Gastroesophageal sphincter (tissue), 4 donors: ENCODE measurements at regions not wholly inside any gene's neighbourhood (a gene's known extent, or its start where the extent isn't known, plus 50 kb on each side); places are given as distances from the start of the nearest gene placed in this dataset.
"Not testable (repeated sequence)": the region's sequence is repeated elsewhere in the genome, so short reads cannot be mapped to it uniquely, and the experiment has no call there.

Source experiments
- ATAC-seq: fragments of 150-250 bp; one replicate; pipeline ENCODE4 v1.9.1; 2016; ENCODE audit warnings: mild to moderate bottlenecking, moderate library complexity
- H3K27ac ChIP-seq, 4 donors: fragments of 200-600 bp; sonication (generic) in 3 of 4; 1 replicate in 3 of 4; 2 replicates in 1 of 4; pipeline ENCODE4 v1.5.1; 2016 to 2019
- H3K27me3 ChIP-seq: fragments of 200-600 bp; sonication (generic); one replicate; pipeline ENCODE4 v1.5.1; 2019
- H3K36me3 ChIP-seq, 2 donors: fragments of 200-600 bp; sonication (generic); one replicate each; pipeline ENCODE4 v1.5.1; 2019; ENCODE audit warnings: control low read depth in 1 of 2
- H3K4me1 ChIP-seq, 3 donors: fragments of 200-600 bp; sonication (generic); 1 replicate in 2 of 3; 2 replicates in 1 of 3; pipeline ENCODE4 v1.5.1; 2016 to 2019; ENCODE audit warnings: control low read depth in 2 of 3
- H3K4me3 ChIP-seq, 2 donors: fragments of 200-600 bp; sonication (generic); one replicate each; pipeline ENCODE4 v1.5.1; 2019; ENCODE audit warnings: mild to moderate bottlenecking in 1 of 2, moderate library complexity in 1 of 2
- H3K9me3 ChIP-seq, 3 donors: fragments of 200-600 bp; sonication (generic); one replicate each; pipeline ENCODE4 v1.5.1; 2017 to 2019; ENCODE audit warnings: control low read depth in 2 of 3
- CTCF ChIP-seq, 4 experiments: fragments of 200-600 bp in 2 of 4; fragments of 450-650 bp in 2 of 4; sonication (generic) in 1 of 4; IDR thresholded peaks; one replicate each; pipeline ENCODE4 v1.5.1; 2017 to 2019; ENCODE audit warnings: antibody characterized with exemption in 4 of 4, mild to moderate bottlenecking in 2 of 4, moderate library complexity in 2 of 4
- EP300 ChIP-seq: sonication (generic); formaldehyde crosslinking; IDR thresholded peaks from one replicate; pipeline ENCODE4 v1.6.1; 2017; ENCODE audit warnings: antibody characterized with exemption, mild to moderate bottlenecking
- POLR2A ChIP-seq, 2 donors: fragments of 450-650 bp; IDR thresholded peaks; one replicate each; pipeline ENCODE4 v1.6.1; 2017; ENCODE audit warnings: antibody characterized with exemption in 2 of 2, mild to moderate bottlenecking in 2 of 2, moderate library complexity in 1 of 2
- POLR2AphosphoS5 ChIP-seq: sonication (generic); formaldehyde crosslinking; IDR thresholded peaks from one replicate; pipeline ENCODE4 v1.6.1; 2017; ENCODE audit warnings: antibody characterized with exemption
- WGBS, 2 donors: methylation state at CpG; one replicate each; pipeline ENCODE4 v1.1.5; 2018; ENCODE audit warnings: low coverage in 1 of 2; 5-methylcytosine and 5-hydroxymethylcytosine counted together

- WGBS, 2 donors = 100% methylated on average over 1 of the region's 1 CpG; no CpG with 5 or more reads in 1 of the 2 donors
- ATAC-seq = no peak
- H3K36me3 ChIP-seq = no peaks in the 10 kb centered on the region
Observed at GRCh38 chr2:107570876-107571275, 255.8 kb upstream of the RGPD4 start.

GRCh38 chr2:107572890-107573289 is 253.8 kb upstream of the RGPD4 start:
- not testable (repeated sequence) for ATAC-seq
- WGBS, 2 donors = 68 to 100% methylated on average over 1 to 5 of the region's 13 CpGs

More at GRCh38 chr2:107570876-107571275, 255.8 kb upstream of the RGPD4 start:
- TF ChIP-seq POLR2A (IDR thresholded peaks at IDR 0.05) = no peak
- no peak for TF ChIP-seq EP300
- TF ChIP-seq POLR2AphosphoS5 = no peak
- no peak for TF ChIP-seq CTCF (IDR thresholded peaks at IDR 0.05)
- H3K9me3 ChIP-seq = no peaks in the 10 kb centered on the region
- H3K4me1 ChIP-seq = no peaks in the 10 kb centered on the region
- no peaks in the 10 kb centered on the region for H3K27me3 ChIP-seq
- no peak overlapping the region for H3K4me3 ChIP-seq
- H3K27ac ChIP-seq = no peak overlapping the region

DNA sequence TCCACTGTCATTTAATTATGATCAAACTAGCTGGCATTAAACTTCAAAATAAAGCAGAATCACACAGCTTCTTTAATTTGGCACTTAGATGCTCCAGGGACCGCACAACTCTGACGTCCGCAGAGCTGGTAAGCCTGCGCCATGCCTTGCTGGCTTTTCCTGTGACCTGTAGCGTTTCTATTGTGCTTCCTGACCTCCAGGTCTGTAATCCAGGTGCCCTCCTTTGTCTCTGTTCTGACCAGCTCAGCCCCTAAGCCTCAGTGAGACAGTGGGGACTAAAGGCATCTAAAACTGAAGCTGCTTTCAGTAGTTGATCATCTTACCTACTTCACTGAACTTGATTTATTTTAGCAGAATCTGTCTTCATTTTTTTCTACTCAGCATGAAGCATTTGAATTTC is 249.7 kb upstream of the RGPD4 start:
- no peak for ATAC-seq
- no peaks in the 10 kb centered on the region for H3K9me3 ChIP-seq
- no peaks in the 10 kb centered on the region for H3K36me3 ChIP-seq
- H3K4me1 ChIP-seq = no peaks in the 10 kb centered on the region
- H3K27ac ChIP-seq = no peak overlapping the region
- no peak overlapping the region for H3K4me3 ChIP-seq
- whole genome bisulfite sequencing, 2 donors = 77 to 80% methylated on average over 5 of the region's 5 CpGs
- TF ChIP-seq CTCF (IDR thresholded peaks at IDR 0.05) (no peak), EP300 (no peak), POLR2AphosphoS5 (no peak), POLR2A (IDR thresholded peaks at IDR 0.05) (no peak)
- no peaks in the 10 kb centered on the region for H3K27me3 ChIP-seq

More at GRCh38 chr2:107572890-107573289, 253.8 kb upstream of the RGPD4 start:
- not testable (repeated sequence) for H3K27me3 ChIP-seq, H3K4me3 ChIP-seq, H3K27ac ChIP-seq, H3K4me1 ChIP-seq, H3K9me3 ChIP-seq, H3K36me3 ChIP-seq

GRCh38 chr2:107582487-107582886 is 244.2 kb upstream of the RGPD4 start:
- Histone ChIP-seq H3K36me3 (no peaks in the 10 kb centered on the region), H3K4me1 (no peaks in the 10 kb centered on the region), H3K4me3 (no peak overlapping the region), H3K27me3 (no peaks in the 10 kb centered on the region), H3K9me3 (no peaks in the 10 kb centered on the region), H3K27ac (no peak overlapping the region)
- ATAC-seq = no peak
- TF ChIP-seq POLR2A (IDR thresholded peaks at IDR 0.05) = no peak
- TF ChIP-seq CTCF (IDR thresholded peaks at IDR 0.05) = no peak
- TF ChIP-seq POLR2AphosphoS5 = no peak
- no peak for TF ChIP-seq EP300

- no peak for ATAC-seq
- TF ChIP-seq EP300 = no peak
- TF ChIP-seq CTCF (IDR thresholded peaks at IDR 0.05) = no peak
- TF ChIP-seq POLR2AphosphoS5 = no peak
- no peak for TF ChIP-seq POLR2A (IDR thresholded peaks at IDR 0.05)
- Histone ChIP-seq H3K27me3 (no peaks in the 10 kb centered on the region), H3K27ac (no peak overlapping the region), H3K4me3 (no peak overlapping the region), H3K9me3 (no peaks in the 10 kb centered on the region), H3K4me1 (no peaks in the 10 kb centered on the region), H3K36me3 (no peaks in the 10 kb centered on the region)
- WGBS, 2 donors = 92% methylated on average over 1 of the region's 1 CpG; no CpG with 5 or more reads in 1 of the 2 donors
Observed at GRCh38 chr2:107584577-107584976, 242.1 kb upstream of the RGPD4 start.

DNA sequence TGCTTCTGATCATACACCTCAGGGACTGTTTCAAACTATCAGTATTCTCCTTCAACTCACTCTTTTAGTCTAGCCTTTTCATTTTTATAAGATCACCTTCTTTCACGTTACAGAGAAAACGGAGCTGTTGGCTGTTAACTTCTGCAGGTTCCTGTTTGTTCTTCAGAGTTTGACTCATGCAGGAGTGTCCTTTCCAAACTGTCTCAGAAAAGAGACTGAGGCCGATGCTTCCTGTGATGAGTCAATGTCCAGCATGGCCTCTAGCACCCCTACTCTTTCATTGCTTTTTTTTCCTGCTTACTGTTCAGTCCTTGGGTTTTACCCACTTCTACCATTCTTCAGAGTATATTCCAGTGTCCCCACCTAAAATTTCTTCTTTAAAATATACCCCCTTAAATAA is 240.8 kb upstream of the RGPD4 start:
- H3K9me3 ChIP-seq = no peaks in the 10 kb centered on the region
- no peak for TF ChIP-seq EP300
- no peak for TF ChIP-seq CTCF (IDR thresholded peaks at IDR 0.05)
- no peak for TF ChIP-seq POLR2A (IDR thresholded peaks at IDR 0.05)
- no peak for TF ChIP-seq POLR2AphosphoS5

More for the DNA sequence above, 240.8 kb upstream of the RGPD4 start:
- Histone ChIP-seq H3K4me3 (no peak overlapping the region), H3K4me1 (no peaks in the 10 kb centered on the region), H3K27ac (no peak overlapping the region), H3K36me3 (no peaks in the 10 kb centered on the region), H3K27me3 (no peaks in the 10 kb centered on the region)
- WGBS, 2 donors = 80 to 83% methylated on average over 1 of the region's 3 CpGs
- no peak for ATAC-seq
